ENCODE measurements at regions not wholly inside any gene's neighbourhood (a gene's known extent, or its start where the extent isn't known, plus 50 kb on each side); places are given as distances from the start of the nearest gene placed in this dataset.
"Not testable (repeated sequence)": the region's sequence is repeated elsewhere in the genome, so short reads cannot be mapped to it uniquely, and the experiment has no call there.

DNA sequence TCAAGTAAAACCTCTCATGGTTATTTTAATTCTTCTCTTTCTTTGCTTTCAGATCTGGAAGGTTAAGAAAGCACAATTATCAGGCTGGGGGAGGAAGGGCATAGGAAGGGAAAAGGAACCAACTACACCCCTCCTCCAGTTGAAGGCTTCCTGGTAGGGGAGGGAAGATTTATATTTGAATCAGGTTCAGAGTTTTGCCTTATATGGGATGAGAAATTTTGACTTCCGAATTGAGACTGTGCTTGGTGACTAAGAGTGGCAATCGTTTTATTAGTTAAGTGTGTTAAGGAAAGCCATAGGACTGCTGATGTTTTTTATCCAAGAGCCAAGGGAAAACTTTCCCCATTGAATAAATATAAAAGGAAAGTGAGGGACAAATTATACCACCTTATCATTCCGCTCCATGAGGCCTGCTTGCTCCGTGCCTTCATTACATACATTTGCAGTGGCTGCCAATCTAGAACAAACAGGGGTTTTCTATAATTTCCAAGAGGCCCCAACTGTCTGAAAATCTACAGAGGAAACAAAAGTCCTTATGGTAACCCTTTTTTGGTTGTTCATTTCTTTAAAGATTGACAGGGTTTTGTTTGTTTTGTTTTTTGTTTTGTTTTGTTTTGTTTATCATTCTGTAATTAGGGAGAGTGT is 115.7 kb upstream of the EPB41L4A start:
- no peak for FAIRE-seq

DNA sequence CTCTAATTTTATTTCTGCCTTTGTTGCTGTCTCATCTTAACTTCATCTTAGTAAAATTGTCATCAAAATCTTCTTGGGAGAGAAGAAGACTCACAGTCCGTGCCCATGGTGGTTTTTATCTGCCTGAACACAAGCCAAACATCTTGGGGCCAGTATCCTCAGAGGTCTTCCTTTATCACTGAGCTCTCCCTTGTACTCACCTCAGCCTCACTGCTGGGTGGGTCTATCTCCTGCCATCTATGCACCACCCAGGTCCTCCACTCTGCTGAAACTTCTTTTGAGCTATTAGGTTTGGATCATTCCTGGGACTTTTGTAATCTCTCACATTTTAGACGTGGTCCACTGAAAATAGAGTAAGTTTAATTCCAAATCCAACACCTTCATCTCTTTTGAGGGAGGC is 116.3 kb upstream of the EPB41L4A start:
- FAIRE-seq: no peak

DNA sequence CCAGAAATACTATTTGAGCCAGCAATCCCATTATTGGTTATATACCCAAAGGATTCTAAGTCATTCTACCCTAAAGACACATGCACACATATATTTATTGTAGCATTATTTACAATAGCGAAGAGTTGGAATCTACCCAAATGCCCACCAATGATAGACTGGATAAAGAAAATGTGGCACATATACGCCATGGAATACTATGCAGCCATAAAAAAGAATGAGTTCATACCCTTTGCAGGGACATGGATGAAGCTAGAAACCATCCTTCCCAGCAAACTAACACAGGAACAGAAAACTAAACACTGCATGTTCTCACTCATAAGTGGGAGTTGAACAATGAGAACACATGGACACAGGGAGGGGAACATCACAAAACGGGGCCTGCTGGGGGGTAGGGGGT is 125.5 kb upstream of the EPB41L4A start:
- FAIRE-seq: not testable (repeated sequence)

- FAIRE-seq: no peak
Observed at GRCh38 chr5:112546946-112547592, 128.0 kb upstream of the EPB41L4A start.

- FAIRE-seq: no peak
Observed at GRCh38 chr5:112548246-112548881, 129.3 kb upstream of the EPB41L4A start.

DNA sequence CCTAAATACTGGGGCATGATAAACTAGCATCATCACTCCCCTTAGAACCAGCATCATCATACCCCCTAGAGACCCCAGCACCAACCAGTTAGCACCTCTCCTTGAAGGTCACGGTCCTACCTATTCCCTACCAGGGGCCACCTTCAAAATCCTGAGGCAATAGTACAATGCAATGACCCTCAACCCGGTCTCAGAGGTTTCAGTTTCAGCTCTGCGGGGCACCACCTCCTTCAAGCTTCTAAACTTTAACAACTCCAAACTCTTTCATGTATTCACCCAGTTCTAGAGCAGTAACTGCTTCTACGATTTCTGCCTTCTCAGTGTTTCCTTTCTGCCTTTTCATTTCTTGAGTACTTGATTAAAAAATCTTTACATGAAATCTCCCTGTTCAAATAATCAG is 130.1 kb upstream of the EPB41L4A start:
- no peak for FAIRE-seq

- no peak for FAIRE-seq
Observed at GRCh38 chr5:112549605-112550166, 130.6 kb upstream of the EPB41L4A start.

- FAIRE-seq: peak; percentile 83
Observed at GRCh38 chr5:112551419-112552032, 132.4 kb upstream of the EPB41L4A start.

- FAIRE-seq: no peak
Observed at GRCh38 chr5:112552216-112552615, 133.1 kb upstream of the EPB41L4A start.

GRCh38 chr5:112552791-112553190 is 133.7 kb upstream of the EPB41L4A start:
- no peak for FAIRE-seq

DNA sequence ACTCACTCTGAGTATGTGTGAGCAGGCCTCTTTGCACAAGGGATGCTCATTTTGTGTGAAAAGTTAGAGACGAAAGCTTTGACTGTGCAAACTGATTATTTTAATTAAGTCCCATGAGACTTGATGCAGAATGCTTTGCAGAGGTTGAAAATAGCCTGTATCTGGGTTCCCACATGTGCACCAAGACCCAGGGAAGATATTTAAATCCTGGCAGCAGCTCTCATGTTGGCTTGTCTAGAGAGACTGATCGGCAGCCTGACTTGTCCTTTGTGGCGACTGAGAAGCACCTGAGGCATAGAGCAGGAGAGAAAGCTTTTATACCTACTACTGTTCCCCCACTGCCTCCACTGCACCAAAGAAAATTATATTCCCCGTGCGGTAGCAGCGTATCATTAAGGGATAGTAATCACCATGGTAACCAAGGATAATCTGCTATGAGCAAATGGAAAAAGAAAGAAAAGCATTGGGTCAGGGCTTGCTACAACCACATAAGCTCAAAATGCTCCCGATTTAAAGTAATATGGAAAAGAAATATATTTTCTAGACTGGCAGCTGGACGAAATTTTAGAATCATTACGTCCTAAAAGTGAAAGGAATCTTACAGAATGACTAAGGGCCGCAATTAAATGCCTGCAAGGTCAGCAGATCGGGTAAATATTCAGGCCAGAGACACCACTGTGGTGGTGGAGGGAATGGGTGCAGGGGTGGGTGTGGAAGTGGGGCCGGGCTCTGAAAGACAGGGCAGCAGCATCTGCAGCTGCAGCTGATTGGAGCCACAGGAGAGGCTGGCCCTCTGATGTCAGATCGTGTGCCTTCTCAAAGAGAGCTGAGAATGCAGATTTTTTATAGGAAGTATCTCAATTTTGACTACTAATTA is 135.3 kb upstream of the EPB41L4A start:
- FAIRE-seq: no peak

DNA sequence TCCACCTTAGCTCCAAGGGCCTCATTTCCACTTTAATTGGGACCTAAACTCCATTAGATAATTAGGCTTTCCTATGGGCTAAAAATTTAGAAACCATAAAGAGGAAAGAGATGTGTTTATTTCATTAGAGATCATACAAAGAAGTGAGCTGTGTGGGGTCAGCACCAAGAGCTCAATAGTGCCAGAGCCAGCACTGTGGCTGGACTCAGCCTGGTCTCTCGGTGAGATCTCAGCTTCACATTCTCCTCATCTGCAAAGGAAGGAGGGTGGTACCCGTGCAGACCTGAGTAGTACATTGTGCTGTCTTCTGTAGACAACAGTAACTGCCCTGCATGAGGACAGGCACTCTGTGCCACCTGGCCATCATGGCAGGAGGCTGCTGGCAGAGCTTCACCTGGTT is 136.1 kb upstream of the EPB41L4A start:
- no peak for FAIRE-seq

DNA sequence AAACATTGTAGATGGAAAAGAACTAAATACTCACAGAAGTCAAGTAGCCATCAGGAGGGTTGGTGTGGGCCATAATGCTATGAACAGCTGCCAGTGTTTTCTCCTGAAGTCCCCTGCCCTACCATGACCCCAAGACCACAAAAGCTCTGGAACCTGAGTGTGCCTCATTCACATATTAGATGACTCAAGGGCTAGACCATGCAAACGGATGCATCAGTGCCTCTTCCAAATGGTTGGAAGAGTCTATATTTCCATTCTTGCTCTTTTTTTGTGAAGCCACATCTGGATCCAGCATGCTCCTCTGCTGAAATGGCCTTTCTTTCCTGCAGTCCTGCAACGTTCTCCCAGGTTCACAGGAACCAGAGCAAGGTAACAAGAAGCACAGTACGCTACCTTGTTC is 136.6 kb upstream of the EPB41L4A start:
- no peak for FAIRE-seq

DNA sequence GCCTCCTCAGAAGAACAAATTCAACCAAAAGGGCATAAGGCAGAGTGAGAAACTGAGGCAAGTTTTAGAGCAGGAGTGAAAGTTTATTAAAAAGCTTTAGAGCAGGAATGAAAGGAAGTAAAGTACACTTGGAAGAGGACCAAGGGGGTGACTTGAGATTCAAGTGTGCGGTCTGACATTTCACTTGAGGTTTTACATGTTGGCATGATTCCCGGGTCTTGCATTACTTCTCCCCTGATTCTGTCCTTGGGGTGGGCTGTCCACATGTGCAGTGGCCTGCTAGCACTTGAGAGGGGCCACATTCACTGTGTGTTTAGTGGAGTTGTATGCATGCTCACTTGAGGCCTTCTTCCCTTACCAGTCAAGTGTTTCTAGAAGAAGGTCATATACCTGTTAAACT is 140.4 kb upstream of the EPB41L4A start:
- not testable (repeated sequence) for FAIRE-seq

DNA sequence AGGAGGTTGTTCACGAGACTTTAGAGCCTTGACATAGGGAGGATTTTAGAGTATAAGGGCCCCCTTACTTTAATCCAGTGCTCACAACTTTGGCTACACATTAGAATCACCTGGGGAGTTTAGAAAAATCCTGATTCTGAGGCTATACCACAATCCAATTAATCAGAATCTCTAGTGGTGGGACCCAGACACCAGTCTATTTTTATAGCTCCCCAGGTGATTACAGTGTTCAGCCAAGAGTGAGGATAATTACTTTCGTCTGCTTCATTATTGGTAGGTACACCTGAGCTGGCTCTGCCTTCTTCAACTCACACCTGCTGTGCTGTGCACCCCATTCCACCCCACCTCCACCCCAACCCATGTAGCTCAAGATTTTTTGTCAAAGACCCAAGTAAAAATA is 141.3 kb upstream of the EPB41L4A start:
- FAIRE-seq: no peak

DNA sequence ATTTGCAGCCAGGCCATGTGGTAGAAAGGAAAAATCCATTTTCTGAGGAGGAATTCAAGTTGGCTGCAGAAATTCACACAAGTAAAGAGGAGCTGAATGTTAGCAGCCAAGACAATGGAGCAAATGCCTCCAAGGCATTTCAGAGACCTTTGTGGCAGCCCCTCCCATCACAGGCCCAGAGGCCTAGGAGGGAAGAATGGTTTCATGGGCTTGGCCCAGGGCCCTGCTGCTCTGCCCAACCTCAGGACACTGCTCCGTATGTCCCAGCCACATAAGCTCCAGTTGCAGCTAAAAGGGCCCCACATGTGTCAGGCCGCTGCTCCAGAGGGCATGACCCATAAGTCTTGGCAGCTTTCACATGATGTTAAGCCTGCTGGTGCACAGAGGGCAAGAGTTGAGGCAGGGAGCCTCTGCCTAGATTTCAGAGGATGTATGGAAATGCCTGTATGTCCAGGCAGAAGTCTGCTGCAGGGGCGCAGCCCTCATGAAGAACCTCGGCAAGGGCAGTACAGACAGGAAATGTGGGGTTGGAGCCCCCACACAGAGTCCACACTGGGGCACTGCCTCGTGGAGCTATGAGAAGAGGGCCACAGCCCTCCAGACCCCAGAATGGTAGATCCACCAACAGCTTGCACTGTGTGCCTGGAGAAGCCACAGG is 144.2 kb upstream of the EPB41L4A start:
- no peak for FAIRE-seq

- no peak for FAIRE-seq
Observed at GRCh38 chr5:112566251-112566650, 147.2 kb upstream of the EPB41L4A start.

GRCh38 chr5:112569596-112569995 is 150.5 kb upstream of the EPB41L4A start:
- no peak for FAIRE-seq

GRCh38 chr5:112570708-112571444 is 151.8 kb upstream of the EPB41L4A start:
- no peak for FAIRE-seq

DNA sequence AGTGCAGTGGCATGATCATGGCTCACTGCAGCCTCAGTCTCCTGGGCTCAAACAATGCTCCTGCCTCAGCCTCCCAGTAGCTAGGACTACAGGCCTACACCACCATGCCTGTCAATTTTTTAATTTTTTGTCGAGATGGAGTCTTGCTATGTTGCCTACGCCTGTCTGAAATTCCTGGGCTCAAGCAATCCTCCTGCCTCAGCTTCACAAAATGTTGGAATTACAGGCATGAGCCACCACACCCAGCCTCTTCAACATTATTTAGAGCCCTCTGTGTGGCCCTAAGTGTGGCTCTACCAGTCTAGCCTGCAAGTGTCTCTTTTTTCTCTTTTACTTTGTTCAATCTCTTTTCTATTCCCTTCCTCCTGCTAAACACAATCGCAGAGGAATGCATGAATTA is 154.4 kb upstream of the EPB41L4A start:
- no peak for FAIRE-seq

DNA sequence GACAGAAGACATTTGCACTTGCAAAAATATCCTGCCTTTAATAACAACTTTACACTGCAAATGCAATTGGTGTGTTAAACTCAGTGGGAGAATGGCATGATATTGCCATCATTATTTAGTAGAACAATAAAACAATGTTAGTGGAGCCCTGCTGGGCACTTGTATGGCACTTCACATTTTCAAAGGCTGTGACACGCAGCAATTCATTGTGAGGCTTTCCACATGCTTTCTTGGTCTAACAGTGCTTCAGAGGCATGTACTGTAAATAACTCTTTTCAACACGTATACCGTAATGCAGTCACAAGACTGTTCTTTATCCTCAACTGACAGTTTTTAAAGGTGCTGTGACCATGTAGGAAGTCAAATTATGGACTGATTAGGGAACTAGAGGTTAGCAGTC is 155.5 kb upstream of the EPB41L4A start:
- FAIRE-seq: no peak
